GM12873 (cell line): ENCODE measurements at regions not wholly inside any gene's neighbourhood (a gene's known extent, or its start where the extent isn't known, plus 50 kb on each side); places are given as distances from the start of the nearest gene placed in this dataset.

Experiments used
- CTCF ChIP-seq: IDR thresholded peaks from 2 replicates; pipeline ENCODE4 v1.5.1; 2012; ENCODE audit warnings: low read depth, mild to moderate bottlenecking, moderate library complexity, low read length, control low read depth; ENCODE audit not compliant: insufficient read depth; ENCODE audit errors: missing control alignments

GRCh38 chr17:53891726-53892125, 69.0 kb downstream of the KIF2B start:
- no peak for TF ChIP-seq CTCF

- no peak for TF ChIP-seq CTCF
Observed at GRCh38 chr17:53892222-53892621, 69.5 kb downstream of the KIF2B start.

- TF ChIP-seq CTCF, result no peak
Observed at GRCh38 chr17:53894591-53894990, 71.9 kb downstream of the KIF2B start.

GRCh38 chr17:53896047-53896446, 73.3 kb downstream of the KIF2B start:
- TF ChIP-seq CTCF, result no peak

GRCh38 chr17:53900951-53901350, 78.2 kb downstream of the KIF2B start:
- TF ChIP-seq CTCF, result no peak

GRCh38 chr17:53907435-53907834, 84.7 kb downstream of the KIF2B start:
- no peak for TF ChIP-seq CTCF

- no peak for TF ChIP-seq CTCF
Observed at GRCh38 chr17:53909802-53910201, 87.1 kb downstream of the KIF2B start.
